Gastrocnemius medialis (tissue), 4 donors: ENCODE measurements at regions not wholly inside any gene's neighbourhood (a gene's known extent, or its start where the extent isn't known, plus 50 kb on each side); places are given as distances from the start of the nearest gene placed in this dataset.
"Not testable (repeated sequence)": the region's sequence is repeated elsewhere in the genome, so short reads cannot be mapped to it uniquely, and the experiment has no call there.

Experiments used
- ATAC-seq, 2 donors: fragments of 150-250 bp; one replicate each; pipeline ENCODE4 v1.9.1; 2016
- DNase-seq, 2 donors: peaks; one replicate each; pipeline ENCODE4 v3.0.0-alpha.2; 2019
- H3K27ac ChIP-seq, 4 donors: fragments of 200-600 bp; sonication (generic); 1 replicate in 1 of 4; 2 replicates in 3 of 4; pipeline ENCODE4 v1.5.1; 2016 to 2018; ENCODE audit warnings: mild to moderate bottlenecking in 2 of 4, moderate library complexity in 1 of 4
- H3K27me3 ChIP-seq, 3 donors: fragments of 200-600 bp; sonication (generic) in 2 of 3; 1 replicate in 1 of 3; 2 replicates in 2 of 3; pipeline versions ENCODE4 v1.5.1 to v1.6.0; 2016 to 2019; ENCODE audit warnings: mild to moderate bottlenecking in 1 of 3, moderate library complexity in 1 of 3
- H3K36me3 ChIP-seq, 2 donors: fragments of 200-600 bp; sonication (generic) in 1 of 2; one replicate each; pipeline ENCODE4 v1.5.1; 2017 to 2018
- H3K4me1 ChIP-seq, 2 donors: fragments of 200-600 bp; sonication (generic) in 1 of 2; one replicate each; pipeline ENCODE4 v1.5.1; 2016 to 2017; ENCODE audit warnings: mild to moderate bottlenecking in 2 of 2
- H3K4me3 ChIP-seq, 4 donors: fragments of 200-600 bp; sonication (generic) in 3 of 4; 1 replicate in 1 of 4; 2 replicates in 3 of 4; pipeline ENCODE4 v1.5.1; 2016 to 2019; ENCODE audit warnings: mild to moderate bottlenecking in 2 of 4
- H3K9me3 ChIP-seq, 3 donors: fragments of 200-600 bp; sonication (generic) in 2 of 3; 1 replicate in 1 of 3; 2 replicates in 2 of 3; pipeline ENCODE4 v1.5.1; 2016 to 2019
- POLR2A ChIP-seq, 2 donors: fragments of 450-650 bp; IDR thresholded peaks; one replicate each; pipeline ENCODE4 v1.6.1; 2017; ENCODE audit warnings: antibody characterized with exemption in 2 of 2, mild to moderate bottlenecking in 2 of 2, moderate library complexity in 2 of 2
- in situ Hi-C, 4 donors: fragments of 200-750 bp; cut with MboI; loops; one replicate each; pipeline versions ENCODE4 v1.15.0 to v1.8.0; 2017; ENCODE audit warnings: low sequenced_read_pairs in 4 of 4
- intact Hi-C: fragments of 100-400 bp; cut with DNase I; formaldehyde crosslinking; loops from one replicate; pipeline ENCODE4 v1.15.1; 2023; ENCODE audit warnings: low total_unique reads
- TF ChIP-seq, protein P1 (sequence below), 5 experiments: fragments of 450-650 bp in 3 of 5; fragments of 200-600 bp in 2 of 5; sonication (generic) in 2 of 5; IDR thresholded peaks in 4 of 5; conservative IDR thresholded peaks in 1 of 5; 1 replicate in 4 of 5; 2 replicates in 1 of 5; pipeline ENCODE4 v1.5.1; 2016 to 2019; ENCODE audit warnings: antibody characterized with exemption in 5 of 5, mild to moderate bottlenecking in 3 of 5, moderate library complexity in 3 of 5

DNA sequence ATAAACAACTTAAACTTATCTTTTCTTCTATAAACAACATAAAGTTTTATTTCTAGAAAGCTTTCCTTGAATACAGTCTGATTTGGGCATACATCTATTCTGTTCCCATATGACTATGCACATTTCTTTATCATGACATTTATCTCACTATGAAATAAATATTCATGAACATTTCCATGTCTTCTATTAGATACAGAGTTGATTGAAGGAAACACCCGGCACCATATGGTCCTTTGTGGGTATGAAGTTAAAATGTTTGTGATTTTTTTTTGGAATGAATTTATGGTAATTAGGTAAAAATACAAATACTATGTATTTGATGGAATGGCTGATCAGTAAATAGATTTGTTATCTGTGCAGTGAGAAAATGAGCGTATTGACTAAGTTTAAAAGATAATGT is 1209.8 kb upstream of the ACO1 start:
- H3K4me3 ChIP-seq = no peak overlapping the region
- no peaks in the 10 kb centered on the region for H3K36me3 ChIP-seq
- ATAC-seq (no peak), DNase-seq (no peak)
- in situ Hi-C loops (no loop called here), intact Hi-C loops (no loop called here)
- no peaks in the 10 kb centered on the region for H3K4me1 ChIP-seq
- no peak for TF ChIP-seq POLR2A (IDR thresholded peaks at IDR 0.05)
- TF ChIP-seq, protein P1, sequence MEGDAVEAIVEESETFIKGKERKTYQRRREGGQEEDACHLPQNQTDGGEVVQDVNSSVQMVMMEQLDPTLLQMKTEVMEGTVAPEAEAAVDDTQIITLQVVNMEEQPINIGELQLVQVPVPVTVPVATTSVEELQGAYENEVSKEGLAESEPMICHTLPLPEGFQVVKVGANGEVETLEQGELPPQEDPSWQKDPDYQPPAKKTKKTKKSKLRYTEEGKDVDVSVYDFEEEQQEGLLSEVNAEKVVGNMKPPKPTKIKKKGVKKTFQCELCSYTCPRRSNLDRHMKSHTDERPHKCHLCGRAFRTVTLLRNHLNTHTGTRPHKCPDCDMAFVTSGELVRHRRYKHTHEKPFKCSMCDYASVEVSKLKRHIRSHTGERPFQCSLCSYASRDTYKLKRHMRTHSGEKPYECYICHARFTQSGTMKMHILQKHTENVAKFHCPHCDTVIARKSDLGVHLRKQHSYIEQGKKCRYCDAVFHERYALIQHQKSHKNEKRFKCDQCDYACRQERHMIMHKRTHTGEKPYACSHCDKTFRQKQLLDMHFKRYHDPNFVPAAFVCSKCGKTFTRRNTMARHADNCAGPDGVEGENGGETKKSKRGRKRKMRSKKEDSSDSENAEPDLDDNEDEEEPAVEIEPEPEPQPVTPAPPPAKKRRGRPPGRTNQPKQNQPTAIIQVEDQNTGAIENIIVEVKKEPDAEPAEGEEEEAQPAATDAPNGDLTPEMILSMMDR (IDR thresholded peaks at IDR 0.05 in 4 of 5, conservative IDR thresholded peaks at IDR 0.05 in 1 of 5) = no peak
- no peaks in the 10 kb centered on the region for H3K27me3 ChIP-seq
- no peaks in the 10 kb centered on the region for H3K9me3 ChIP-seq
- no peak overlapping the region for H3K27ac ChIP-seq

DNA sequence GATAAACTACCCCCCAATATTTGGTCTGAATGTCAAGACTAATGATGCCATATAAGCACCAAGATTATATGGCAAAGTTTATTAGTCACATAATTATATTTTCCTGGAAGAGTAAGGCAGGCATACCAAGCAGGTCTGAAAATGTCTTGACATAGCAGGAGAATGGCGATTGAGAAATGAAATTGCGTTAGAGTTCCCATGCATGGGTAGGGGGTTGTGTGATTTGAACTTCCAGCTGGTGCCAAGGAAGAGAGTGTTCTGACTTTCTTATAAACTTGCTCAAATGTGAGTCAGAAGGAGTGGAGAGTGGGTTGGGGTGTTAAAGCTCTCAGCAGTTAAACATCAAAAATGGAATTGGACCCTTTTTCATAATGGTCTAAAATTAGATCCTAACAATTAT is 1200.6 kb upstream of the ACO1 start:
- no peak overlapping the region for H3K27ac ChIP-seq
- no peaks in the 10 kb centered on the region for H3K27me3 ChIP-seq
- DNase-seq = no peak
- H3K9me3 ChIP-seq = no peaks in the 10 kb centered on the region
- H3K4me3 ChIP-seq = no peak overlapping the region
- no peak for ATAC-seq
- no peak for TF ChIP-seq POLR2A (IDR thresholded peaks at IDR 0.05)
- TF ChIP-seq, protein P1 (IDR thresholded peaks at IDR 0.05 in 4 of 5, conservative IDR thresholded peaks at IDR 0.05 in 1 of 5) = no peak
- H3K4me1 ChIP-seq = no peaks in the 10 kb centered on the region
- in situ Hi-C loops = no loop called here
- H3K36me3 ChIP-seq = no peaks in the 10 kb centered on the region
- intact Hi-C loops = no loop called here

DNA sequence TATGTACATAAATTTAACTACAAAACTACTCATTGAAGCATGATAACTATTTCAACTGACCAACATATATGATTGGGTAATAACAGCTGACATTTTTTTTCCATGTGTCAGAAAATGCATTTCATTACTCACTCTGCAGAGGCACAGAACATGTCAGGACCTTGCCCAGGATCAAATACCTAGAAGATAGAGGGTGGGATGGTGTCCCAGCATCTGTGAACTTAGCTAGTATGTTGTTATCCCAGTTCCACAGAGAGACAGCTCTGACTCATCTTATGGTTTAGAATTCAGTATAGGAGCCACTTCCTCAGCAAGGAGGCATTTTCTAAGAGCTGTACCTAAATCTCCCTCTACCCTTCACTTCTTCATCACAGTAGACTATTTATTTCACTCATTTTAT is 1198.6 kb upstream of the ACO1 start:
- in situ Hi-C loops = no loop called here
- intact Hi-C loops = no loop called here

GRCh38 chr9:31188496-31188895 is 1195.9 kb upstream of the ACO1 start:
- Histone ChIP-seq H3K27me3 (no peaks in the 10 kb centered on the region), H3K36me3 (no peaks in the 10 kb centered on the region), H3K4me1 (no peaks in the 10 kb centered on the region), H3K9me3 (no peaks in the 10 kb centered on the region), H3K27ac (no peak overlapping the region), H3K4me3 (no peak overlapping the region)
- TF ChIP-seq, protein P1 (IDR thresholded peaks at IDR 0.05 in 4 of 5, conservative IDR thresholded peaks at IDR 0.05 in 1 of 5) = no peak
- TF ChIP-seq POLR2A (IDR thresholded peaks at IDR 0.05) = no peak
- intact Hi-C loops = no loop called here
- in situ Hi-C loops = no loop called here
- ATAC-seq (no peak), DNase-seq (no peak)

More for the DNA sequence above, 1198.6 kb upstream of the ACO1 start:
- Histone ChIP-seq H3K4me1 (no peaks in the 10 kb centered on the region), H3K4me3 (no peak overlapping the region), H3K36me3 (no peaks in the 10 kb centered on the region), H3K27me3 (no peaks in the 10 kb centered on the region), H3K9me3 (no peaks in the 10 kb centered on the region), H3K27ac (no peak overlapping the region)
- no peak for ATAC-seq
- DNase-seq = no peak
- no peak for TF ChIP-seq POLR2A (IDR thresholded peaks at IDR 0.05)
- TF ChIP-seq, protein P1 (IDR thresholded peaks at IDR 0.05 in 4 of 5, conservative IDR thresholded peaks at IDR 0.05 in 1 of 5) = no peak

DNA sequence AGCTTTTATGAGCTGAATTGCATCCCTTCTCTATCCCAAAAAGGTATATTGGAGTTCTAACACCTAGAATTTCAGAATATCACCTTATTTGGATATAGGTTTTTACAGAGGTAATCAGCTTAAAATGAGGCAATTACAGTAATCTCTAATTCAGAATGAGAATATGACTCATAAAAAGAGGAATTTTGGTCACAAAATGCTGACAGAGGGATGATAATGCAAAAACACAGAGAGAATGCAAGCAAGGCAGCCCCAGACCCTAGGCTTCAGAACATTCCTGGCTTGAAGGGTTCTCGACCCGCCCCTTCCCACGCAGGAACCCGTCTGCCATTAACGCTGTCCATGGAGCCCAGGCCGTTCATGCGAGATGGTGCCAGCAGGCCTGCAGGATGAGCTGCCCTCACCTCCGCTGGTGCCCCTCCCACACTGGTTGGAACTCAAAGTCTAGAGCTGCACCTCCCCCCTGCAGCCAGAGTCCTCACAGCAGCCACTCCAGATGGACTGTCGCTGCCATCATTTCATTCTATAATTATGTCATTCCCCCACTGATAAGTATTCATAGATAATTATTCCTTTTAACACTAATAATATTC is 1173.4 kb upstream of the ACO1 start:
- in situ Hi-C loops = loop anchor here in 1 of 4 donors (10.0 kb wide), 1 partner anchor 64 kb away; no protein-coding TSS in a partner anchor
- TF ChIP-seq, protein P1 (IDR thresholded peaks at IDR 0.05 in 4 of 5, conservative IDR thresholded peaks at IDR 0.05 in 1 of 5) = no peak
- no peak for TF ChIP-seq POLR2A (IDR thresholded peaks at IDR 0.05)
- intact Hi-C loops = no loop called here
- DNase-seq = no peak
- Histone ChIP-seq H3K36me3 (no peaks in the 10 kb centered on the region), H3K27ac (no peak overlapping the region), H3K27me3 (no peaks in the 10 kb centered on the region), H3K4me3 (no peak overlapping the region), H3K9me3 (no peaks in the 10 kb centered on the region), H3K4me1 (no peaks in the 10 kb centered on the region)
- no peak for ATAC-seq

DNA sequence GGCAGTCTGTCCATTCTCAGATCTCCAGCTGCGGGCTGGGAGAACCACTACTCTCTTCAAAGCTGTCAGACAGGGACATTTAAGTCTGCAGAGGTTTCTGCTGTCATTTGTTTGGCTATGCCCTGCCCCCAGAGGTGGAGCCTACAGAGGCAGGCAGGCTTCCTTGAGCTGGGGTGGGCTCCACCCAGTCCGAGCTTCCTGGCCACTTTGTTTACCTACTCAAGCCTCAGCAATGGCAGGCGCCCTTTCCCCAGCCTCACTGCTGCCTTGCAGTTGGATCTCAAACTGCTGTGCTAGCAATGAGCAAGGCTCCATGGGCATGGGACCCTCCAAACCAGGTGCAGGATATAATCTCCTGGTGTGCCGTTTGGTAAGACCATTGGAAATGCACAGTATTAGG is 1154.5 kb upstream of the ACO1 start:
- intact Hi-C loops, H3K4me3 ChIP-seq, H3K4me1 ChIP-seq, in situ Hi-C loops, H3K27me3 ChIP-seq, DNase-seq, H3K27ac ChIP-seq, ATAC-seq, H3K36me3 ChIP-seq, H3K9me3 ChIP-seq: not testable (repeated sequence)
